A549 (cell line): ENCODE measurements at regions not wholly inside any gene's neighbourhood (a gene's known extent, or its start where the extent isn't known, plus 50 kb on each side); places are given as distances from the start of the nearest gene placed in this dataset.

Experiments
- ATAC-seq, 2 experiments: fragments of 200-7000 bp in 1 of 2; fragments of >200 bp in 1 of 2; cut with Nextera tagmentation in 1 of 2; cut with Tn5 transposase in 1 of 2; 3 replicates each; pipeline versions ENCODE4 v1.8.0 to v1.9.1; 2018 to 2020; ENCODE audit warnings: mild to moderate bottlenecking in 1 of 2, moderate library complexity in 1 of 2
- CTCF ChIA-PET: fragments of 300-600 bp; sonication (Branson Sonifier 250); formaldehyde crosslinking; extraction: SDS; loops from one replicate; lab custom pipeline; 2021; ENCODE audit warnings: antibody characterized with exemption, inconsistent platforms; lab: Yijun Ruan, JAX
- POLR2A ChIA-PET: fragments of 350-600 bp; formaldehyde crosslinking; extraction: SDS; loops from one replicate; lab custom pipeline; 2021; ENCODE audit warnings: antibody characterized with exemption, inconsistent platforms; lab: Yijun Ruan, JAX
- DNase-seq, 2 experiments: peaks; one replicate each; pipeline versions ENCODE4 v3.0.0 to v3.0.0-alpha.2; 2011 to 2016; ENCODE audit warnings: low read depth in 1 of 2, low spot score in 1 of 2
- FAIRE-seq: peaks from 2 replicates; lab custom pipeline; 2011; peaks lifted over from hg19 to GRCh38; lab: Jason Lieb, UNC
- H3K27ac ChIP-seq, 2 experiments: fragments of >200 bp; sonication (Bioruptor Twin); formaldehyde crosslinking; 3 replicates each; pipeline ENCODE4 v1.5.1; 2016 to 2017
- H3K4me1 ChIP-seq: fragments of >200 bp; sonication (Bioruptor Twin); formaldehyde crosslinking; 3 replicates; pipeline ENCODE4 v1.6.1; 2016
- H3K4me2 ChIP-seq: fragments of >200 bp; sonication (Bioruptor Twin); formaldehyde crosslinking; 3 replicates; pipeline ENCODE4 v1.6.1; 2016
- H3K4me3 ChIP-seq: fragments of >200 bp; sonication (Bioruptor Twin); formaldehyde crosslinking; 3 replicates; pipeline ENCODE4 v1.5.1; 2016
- H3K9me3 ChIP-seq: fragments of >200 bp; sonication (Bioruptor Twin); formaldehyde crosslinking; 3 replicates; pipeline ENCODE4 v1.6.1; 2016
- ATOH8 ChIP-seq: fragments of 250-450 bp; sonication (Bioruptor Pico); IDR thresholded peaks from 2 replicates; pipeline ENCODE4 v1.5.0; 2020; ENCODE audit warnings: low read depth, mild to moderate bottlenecking, moderate library complexity
- BCL3 ChIP-seq: fragments of >200 bp; sonication (Bioruptor Twin); formaldehyde crosslinking; IDR thresholded peaks from 3 replicates; pipeline ENCODE4 v1.6.1; 2016
- CHD4 ChIP-seq: fragments of 200-600 bp; sonication (generic); IDR thresholded peaks from 2 replicates; pipeline ENCODE4 v1.6.1; 2016; ENCODE audit warnings: antibody characterized with exemption, mild to moderate bottlenecking, borderline replicate concordance
- CTCF ChIP-seq: fragments of >200 bp; sonication (Bioruptor Twin); formaldehyde crosslinking; IDR thresholded peaks from 3 replicates; pipeline ENCODE4 v1.5.1; 2016
- E2F6 ChIP-seq: IDR thresholded peaks from 2 replicates; pipeline ENCODE4 v1.6.1; 2012; ENCODE audit warnings: low read depth, borderline replicate concordance
- EHF ChIP-seq: fragments of 250-450 bp; sonication (Bioruptor Pico); IDR thresholded peaks from 2 replicates; pipeline ENCODE4 v1.5.0; 2020; ENCODE audit warnings: mild to moderate bottlenecking
- EHMT2 ChIP-seq: fragments of 200-600 bp; sonication (generic); IDR thresholded peaks from 2 replicates; pipeline ENCODE4 v1.6.1; 2016; ENCODE audit warnings: antibody characterized with exemption, low read depth, mild to moderate bottlenecking, moderate library complexity
- EP300 ChIP-seq, 2 experiments: fragments of >200 bp; sonication (Bioruptor Twin); formaldehyde crosslinking; IDR thresholded peaks; 2 replicates in 1 of 2; 3 replicates in 1 of 2; pipeline ENCODE4 v1.6.1; 2016 to 2017
- FOSB ChIP-seq: fragments of 250-450 bp; sonication (Bioruptor Pico); IDR thresholded peaks from 2 replicates; pipeline ENCODE4 v1.5.0; 2020; ENCODE audit warnings: mild to moderate bottlenecking, moderate library complexity
- FOSL2 ChIP-seq, 2 experiments: fragments of 450-650 bp in 1 of 2; fragments of >200 bp in 1 of 2; sonication (Bioruptor Twin) in 1 of 2; formaldehyde crosslinking; IDR thresholded peaks; 2 replicates each; pipeline versions ENCODE4 v1.5.0 to v1.6.1; 2016 to 2020; ENCODE audit warnings: mild to moderate bottlenecking in 1 of 2, moderate library complexity in 1 of 2
- FOXS1 ChIP-seq: fragments of 250-450 bp; sonication (Bioruptor Pico); IDR thresholded peaks from 2 replicates; pipeline ENCODE4 v1.5.0; 2020; ENCODE audit warnings: mild to moderate bottlenecking, moderate library complexity
- GATA3 ChIP-seq: IDR thresholded peaks from 2 replicates; pipeline ENCODE4 v1.6.1; 2012; ENCODE audit warnings: borderline replicate concordance
- HDAC2 ChIP-seq: fragments of 200-600 bp; sonication (generic); IDR thresholded peaks from 2 replicates; pipeline ENCODE4 v1.6.1; 2016
- HES2 ChIP-seq: fragments of >200 bp; sonication (Bioruptor Twin); formaldehyde crosslinking; IDR thresholded peaks from 2 replicates; pipeline ENCODE4 v1.6.1; 2016
- HOXA7 ChIP-seq: fragments of 250-450 bp; sonication (Bioruptor Pico); IDR thresholded peaks from 2 replicates; pipeline ENCODE4 v1.5.0; 2020; ENCODE audit warnings: mild to moderate bottlenecking, moderate library complexity
- JUN ChIP-seq, 2 experiments: fragments of >200 bp; sonication (Bioruptor Twin); formaldehyde crosslinking; IDR thresholded peaks; 2 replicates in 1 of 2; 3 replicates in 1 of 2; pipeline ENCODE4 v1.6.1; 2016 to 2017
- JUNB ChIP-seq: fragments of >200 bp; sonication (Bioruptor Twin); formaldehyde crosslinking; IDR thresholded peaks from 2 replicates; pipeline ENCODE4 v1.6.1; 2016
- MAZ ChIP-seq: fragments of 150-350 bp; IDR thresholded peaks from 2 replicates; pipeline ENCODE4 v1.6.1; 2014; ENCODE audit warnings: antibody characterized with exemption, low read depth, low read length, borderline replicate concordance
- NFE2L2 ChIP-seq: fragments of 150-350 bp; conservative IDR thresholded peaks from 2 replicates; pipeline ENCODE4 v1.6.1; 2014; ENCODE audit warnings: low read length
- PHF8 ChIP-seq: fragments of 200-600 bp; sonication (generic); IDR thresholded peaks from 2 replicates; pipeline ENCODE4 v1.6.1; 2016; ENCODE audit warnings: low read depth, mild to moderate bottlenecking, antibody characterized with exemption, moderate library complexity, borderline replicate concordance
- POLR2A ChIP-seq: IDR thresholded peaks from 2 replicates; pipeline ENCODE4 v1.6.1; 2012; ENCODE audit warnings: mild to moderate bottlenecking, low read length
- POLR2AphosphoS2 ChIP-seq: conservative IDR thresholded peaks from 2 replicates; pipeline ENCODE4 v1.6.1; 2012; ENCODE audit warnings: low read length, improper control_type of control experiment, inconsistent platforms
- SMC3 ChIP-seq: fragments of >200 bp; sonication (Bioruptor Twin); formaldehyde crosslinking; IDR thresholded peaks from 3 replicates; pipeline ENCODE4 v1.6.1; 2018; ENCODE audit warnings: inconsistent platforms
- SREBF2 ChIP-seq: fragments of 450-650 bp; IDR thresholded peaks from 2 replicates; pipeline ENCODE4 v1.6.1; 2014; ENCODE audit warnings: mild to moderate bottlenecking, moderate library complexity
- ZFP36 ChIP-seq: fragments of 450-650 bp; IDR thresholded peaks from 2 replicates; pipeline ENCODE4 v1.6.1; 2014; ENCODE audit warnings: borderline replicate concordance; ENCODE audit not compliant: partially characterized antibody
- ZSCAN20 ChIP-seq: fragments of 250-450 bp; sonication (Bioruptor Pico); IDR thresholded peaks from 2 replicates; pipeline ENCODE4 v1.8.0; 2022; ENCODE audit warnings: mild to moderate bottlenecking, moderate library complexity
- WGBS: methylation state at CpG from one replicate; pipeline ENCODE4 v1.1.6; 2017; ENCODE audit errors: missing lambda C conversion rate; 5-methylcytosine and 5-hydroxymethylcytosine counted together

- TF ChIP-seq CHD4 (no peak), ZFP36 (no peak), NFE2L2 (no peak)
- CTCF ChIA-PET: no interaction called here
- POLR2A ChIA-PET: no interaction called here
Observed at GRCh38 chr3:61464518-61465140, 96.7 kb upstream of the PTPRG start.

GRCh38 chr3:61466357-61466756, 95.0 kb upstream of the PTPRG start:
- H3K9me3 ChIP-seq: no peaks in the 10 kb centered on the region
- ATAC-seq (no peak), FAIRE-seq (no peak), DNase-seq (no peak)
- no peak overlapping the region for H3K4me3 ChIP-seq
- no peak overlapping the region for H3K27ac ChIP-seq
- H3K4me2 ChIP-seq: no peak overlapping the region
- TF ChIP-seq CTCF (no peak), FOSL2 (IDR thresholded peaks at IDR 0.05) (no peak), FOSL2 (CRISPR knock-in tag; IDR thresholded peaks at IDR 0.05) (no peak), EP300 (IDR thresholded peaks at IDR 0.05) (no peak), FOSB (CRISPR knock-in tag) (no peak), POLR2AphosphoS2 (no peak), CHD4 (no peak), ZSCAN20 (CRISPR knock-in tag) (no peak), FOXS1 (CRISPR knock-in tag) (no peak), SREBF2 (no peak), HOXA7 (CRISPR knock-in tag) (no peak), EHMT2 (no peak), GATA3 (no peak), HDAC2 (no peak), E2F6 (no peak), HES2 (no peak), SMC3 (no peak), POLR2A (no peak), PHF8 (no peak), ATOH8 (CRISPR knock-in tag) (no peak)
- WGBS: 32% methylated on average over 3 of the region's 3 CpGs
- POLR2A ChIA-PET: no interaction called here
- H3K4me1 ChIP-seq: no peaks in the 10 kb centered on the region
- CTCF ChIA-PET: no interaction called here

More at GRCh38 chr3:61464518-61465140, 96.7 kb upstream of the PTPRG start:
- FAIRE-seq (no peak), ATAC-seq (no peak), DNase-seq (no peak)
- Histone ChIP-seq H3K27ac (no peak overlapping the region), H3K9me3 (no peaks in the 10 kb centered on the region), H3K4me2 (no peak overlapping the region), H3K4me1 (no peaks in the 10 kb centered on the region), H3K4me3 (no peak overlapping the region)
- WGBS: 30% methylated on average over 9 of the region's 9 CpGs

- ChIA-PET POLR2A (no interaction called here), CTCF (no interaction called here)
- H3K4me1 ChIP-seq: no peaks in the 10 kb centered on the region
- H3K27ac ChIP-seq: no peak overlapping the region
- ATAC-seq: no peak
- 52% methylated on average over 4 of the region's 4 CpGs for WGBS
- no peak for FAIRE-seq
- no peaks in the 10 kb centered on the region for H3K9me3 ChIP-seq
- no peak for DNase-seq
- no peak overlapping the region for H3K4me2 ChIP-seq
- H3K4me3 ChIP-seq: no peak overlapping the region
- TF ChIP-seq JUN (IDR thresholded peaks at IDR 0.05): no peak
- no peak for TF ChIP-seq BCL3
- TF ChIP-seq JUNB: no peak
- no peak for TF ChIP-seq EHMT2
- TF ChIP-seq MAZ: no peak
- TF ChIP-seq FOSB (CRISPR knock-in tag): no peak
- TF ChIP-seq EP300 (IDR thresholded peaks at IDR 0.05): no peak
- no peak for TF ChIP-seq EHF
- TF ChIP-seq, all 56 proteins: peak for 0
Observed at GRCh38 chr3:61483997-61484396, 77.4 kb upstream of the PTPRG start.
